LNCaP clone FGC (cell line): ENCODE measurements at regions not wholly inside any gene's neighbourhood (a gene's known extent, or its start where the extent isn't known, plus 50 kb on each side); places are given as distances from the start of the nearest gene placed in this dataset.

Experiments used
- DNase-seq: peaks from one replicate; pipeline ENCODE4 v3.0.0-alpha.2; 2011; ENCODE audit warnings: low read depth
- H3K4me3 ChIP-seq: 2 replicates; pipeline ENCODE4 v1.5.1; 2011; ENCODE audit warnings: mild to moderate bottlenecking, low read depth, low read length, control low read depth
- CTCF ChIP-seq: IDR thresholded peaks from 2 replicates; pipeline ENCODE4 v1.5.1; 2012; ENCODE audit warnings: mild to moderate bottlenecking; ENCODE audit not compliant: control insufficient read depth, insufficient read depth; ENCODE audit errors: extremely low read depth

- no peak overlapping the region for H3K4me3 ChIP-seq
- no peak for TF ChIP-seq CTCF
- no peak for DNase-seq
These were observed 402.3 kb upstream of the SLC14A2 start for GRCh38 chr18:45213040-45213333.

GRCh38 chr18:45218436-45218835 is 396.8 kb upstream of the SLC14A2 start:
- no peak overlapping the region for H3K4me3 ChIP-seq
- no peak for TF ChIP-seq CTCF
- no peak for DNase-seq

GRCh38 chr18:45221363-45221762 is 393.9 kb upstream of the SLC14A2 start:
- DNase-seq: no peak
- TF ChIP-seq CTCF: no peak
- no peak overlapping the region for H3K4me3 ChIP-seq

- no peak for DNase-seq
- H3K4me3 ChIP-seq: no peak overlapping the region
- TF ChIP-seq CTCF: no peak
These were observed 393.1 kb upstream of the SLC14A2 start for GRCh38 chr18:45222180-45222579.

GRCh38 chr18:45227001-45227742 is 388.1 kb upstream of the SLC14A2 start:
- no peak for TF ChIP-seq CTCF
- H3K4me3 ChIP-seq: no peak overlapping the region
- DNase-seq: no peak

- TF ChIP-seq CTCF: no peak
- no peak for DNase-seq
- H3K4me3 ChIP-seq: no peak overlapping the region
These were observed 386.4 kb upstream of the SLC14A2 start for GRCh38 chr18:45228796-45229388.

- no peak overlapping the region for H3K4me3 ChIP-seq
- no peak for TF ChIP-seq CTCF
- DNase-seq: no peak
These were observed 383.7 kb upstream of the SLC14A2 start for GRCh38 chr18:45231617-45232016.
